SKM-1 (cell line): ENCODE measurements at regions not wholly inside any gene's neighbourhood (a gene's known extent, or its start where the extent isn't known, plus 50 kb on each side); places are given as distances from the start of the nearest gene placed in this dataset.

Experiments
- DNase-seq: peaks from one replicate; lab custom pipeline; 2025; ENCODE audit not compliant: unreplicated experiment; lab: John Stamatoyannopoulos, UW

- no peak for DNase-seq
Measured at GRCh38 chr22:49033616-49034015, 794.1 kb downstream of the BRD1 start.

- no peak for DNase-seq
Measured at GRCh38 chr22:49032821-49033220, 794.9 kb downstream of the BRD1 start.

- DNase-seq: no peak
Measured at GRCh38 chr22:49031746-49032330, 795.8 kb downstream of the BRD1 start.

GRCh38 chr22:49028111-49028510 is 799.6 kb downstream of the BRD1 start:
- DNase-seq: no peak

GRCh38 chr22:49027368-49027670 is 800.4 kb downstream of the BRD1 start:
- DNase-seq: no peak

GRCh38 chr22:49026494-49027367 is 800.9 kb downstream of the BRD1 start:
- no peak for DNase-seq

GRCh38 chr22:49025791-49026493 is 801.7 kb downstream of the BRD1 start:
- no peak for DNase-seq

GRCh38 chr22:49024775-49025440 is 802.8 kb downstream of the BRD1 start:
- DNase-seq: no peak

- DNase-seq: no peak
Measured at GRCh38 chr22:49023879-49024774, 803.5 kb downstream of the BRD1 start.

- no peak for DNase-seq
Measured at GRCh38 chr22:49023161-49023878, 804.4 kb downstream of the BRD1 start.

- DNase-seq: no peak
Measured at GRCh38 chr22:49022816-49023160, 804.9 kb downstream of the BRD1 start.

- no peak for DNase-seq
Measured at GRCh38 chr22:49021926-49022815, 805.5 kb downstream of the BRD1 start.

GRCh38 chr22:49021131-49021925 is 806.3 kb downstream of the BRD1 start:
- DNase-seq: no peak

GRCh38 chr22:49019737-49020713 is 807.6 kb downstream of the BRD1 start:
- no peak for DNase-seq

- DNase-seq: no peak
Measured at GRCh38 chr22:49018601-49019000, 809.1 kb downstream of the BRD1 start.

GRCh38 chr22:49017482-49018329 is 810.0 kb downstream of the BRD1 start:
- no peak for DNase-seq
